HG02852 (cell line): ENCODE measurements at regions not wholly inside any gene's neighbourhood (a gene's known extent, or its start where the extent isn't known, plus 50 kb on each side); places are given as distances from the start of the nearest gene placed in this dataset.

Experiments
- ATAC-seq: cut with Tn5 transposase; IDR thresholded peaks from one replicate; pipeline ENCODE4 v1.9.1; 2021; ENCODE audit warnings: mild to moderate bottlenecking, moderate library complexity; ENCODE audit not compliant: unreplicated experiment

DNA sequence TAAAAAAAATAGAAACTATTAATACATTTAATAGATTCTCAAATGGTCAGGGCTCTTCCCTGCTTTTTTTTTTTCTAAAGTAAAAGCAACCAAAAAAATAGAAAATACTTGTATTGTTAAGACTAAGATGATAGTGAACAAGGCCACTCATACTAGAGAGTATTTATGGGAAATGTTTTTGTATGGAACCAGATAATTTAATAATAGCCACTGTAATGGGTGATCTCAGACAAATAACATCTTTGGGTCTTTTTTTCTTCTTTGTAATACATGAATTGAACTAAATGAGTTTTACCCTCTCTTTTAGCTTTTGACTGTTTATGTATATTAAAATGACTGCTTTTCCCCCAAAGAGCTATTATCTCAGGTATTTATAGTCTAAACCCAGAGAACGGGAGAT, 92.1 kb upstream of the ELOVL6 start:
- ATAC-seq, result no peak

- ATAC-seq, result no peak
Observed at GRCh38 chr4:110289601-110290100, 91.2 kb upstream of the ELOVL6 start.

DNA sequence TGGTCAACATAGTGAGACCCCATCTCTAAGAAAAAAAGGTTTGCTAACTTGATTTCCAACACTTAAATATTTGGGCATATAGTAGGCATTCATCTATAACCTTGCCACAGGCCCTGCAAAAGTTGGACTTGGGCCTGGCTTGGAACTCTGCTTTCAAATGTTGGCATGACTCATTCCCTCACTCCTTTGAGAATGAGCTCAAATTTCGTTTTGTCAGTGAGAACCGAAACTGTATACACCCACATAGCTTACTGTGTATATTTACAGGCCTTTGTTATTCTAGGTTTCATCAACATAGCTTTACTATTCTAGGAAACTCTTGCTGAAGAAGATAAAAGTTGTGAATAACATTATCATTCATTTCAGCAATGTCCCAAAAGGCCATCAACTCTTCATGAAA, 88.7 kb upstream of the ELOVL6 start:
- ATAC-seq, result peak; percentile 100

- no peak for ATAC-seq
Observed at GRCh38 chr4:110278127-110278526, 79.7 kb upstream of the ELOVL6 start.

GRCh38 chr4:110275871-110276270, 77.5 kb upstream of the ELOVL6 start:
- ATAC-seq, result no peak

DNA sequence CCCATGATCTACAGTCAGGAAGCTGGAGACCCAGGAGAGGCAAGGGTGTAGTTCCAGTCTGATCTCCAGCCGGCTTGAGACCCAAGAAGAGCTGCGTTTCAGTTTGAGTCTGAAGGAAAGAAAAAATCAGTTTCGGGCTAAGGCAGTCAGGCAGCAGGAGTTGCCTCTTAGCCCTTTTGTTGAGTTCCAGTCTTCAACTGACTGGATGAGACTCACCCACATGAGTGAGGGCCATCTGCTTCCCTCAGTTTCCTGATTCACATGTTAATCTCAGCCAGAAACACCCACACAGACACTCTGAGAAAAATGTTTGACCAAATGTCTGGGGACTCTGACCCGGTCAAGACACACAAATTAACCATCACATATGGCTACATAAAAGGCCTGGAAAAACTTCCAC, 73.6 kb upstream of the ELOVL6 start:
- ATAC-seq, result peak; percentile 50

DNA sequence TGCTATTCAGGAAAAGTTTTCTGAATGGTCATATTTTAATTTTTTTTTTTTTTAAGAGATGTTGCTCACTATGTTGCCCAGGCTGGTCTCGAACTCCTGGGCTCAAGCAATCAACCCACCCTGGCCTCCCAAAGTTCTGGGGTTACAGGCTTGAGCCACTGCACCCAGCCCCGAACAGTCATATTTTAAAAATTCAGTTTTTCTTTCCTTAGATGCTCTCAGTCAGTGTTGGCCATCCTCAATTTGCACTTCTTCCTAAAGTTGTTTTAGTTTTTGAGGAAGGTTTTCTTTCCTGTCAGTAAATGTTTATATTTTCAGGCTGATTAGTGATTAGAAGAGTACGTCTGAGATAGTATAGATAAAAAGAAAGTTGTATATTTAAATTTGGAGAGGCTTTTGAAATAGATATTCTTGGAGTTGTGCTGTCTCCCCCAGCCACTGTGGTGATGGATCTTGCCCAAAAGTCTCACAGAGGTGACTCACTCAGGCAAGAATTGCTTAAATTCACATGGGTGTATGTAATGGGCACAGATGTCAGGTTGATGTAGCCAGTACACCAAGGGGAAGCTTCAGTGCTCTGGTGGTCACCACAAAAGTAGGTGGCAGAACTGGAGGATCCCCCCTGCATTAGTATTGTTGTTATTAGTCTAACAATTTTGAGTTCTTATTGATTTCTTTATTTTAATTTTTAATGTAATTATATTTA, 72.2 kb upstream of the ELOVL6 start:
- ATAC-seq, result no peak

GRCh38 chr4:110268790-110269189, 70.4 kb upstream of the ELOVL6 start:
- peak; percentile 8 for ATAC-seq

DNA sequence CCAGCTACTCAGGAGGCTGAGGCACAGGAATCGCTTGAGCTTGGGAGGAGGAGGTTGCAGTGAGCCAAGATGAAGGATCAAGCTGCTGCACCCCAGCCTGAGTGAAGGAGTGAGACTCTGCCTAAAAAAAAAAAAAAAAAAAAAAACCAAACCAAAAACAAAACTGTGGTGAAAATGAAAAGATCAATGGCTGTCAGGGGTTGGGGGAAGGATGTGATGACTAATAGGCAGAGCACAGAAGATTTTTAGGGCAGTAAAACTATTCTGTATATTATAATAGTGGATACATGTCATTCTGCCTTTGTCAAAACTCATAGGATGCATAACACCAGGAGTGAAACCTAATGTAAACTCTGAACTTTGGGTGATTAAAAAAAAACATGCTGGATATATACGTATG, 69.9 kb upstream of the ELOVL6 start:
- ATAC-seq, result peak; percentile 85

GRCh38 chr4:110266136-110266535, 67.7 kb upstream of the ELOVL6 start:
- ATAC-seq, result no peak

GRCh38 chr4:110265001-110265400, 66.6 kb upstream of the ELOVL6 start:
- ATAC-seq, result no peak

- no peak for ATAC-seq
Observed at GRCh38 chr4:110260299-110260698, 61.9 kb upstream of the ELOVL6 start.

GRCh38 chr4:110250023-110250387, 51.6 kb upstream of the ELOVL6 start:
- no peak for ATAC-seq

DNA sequence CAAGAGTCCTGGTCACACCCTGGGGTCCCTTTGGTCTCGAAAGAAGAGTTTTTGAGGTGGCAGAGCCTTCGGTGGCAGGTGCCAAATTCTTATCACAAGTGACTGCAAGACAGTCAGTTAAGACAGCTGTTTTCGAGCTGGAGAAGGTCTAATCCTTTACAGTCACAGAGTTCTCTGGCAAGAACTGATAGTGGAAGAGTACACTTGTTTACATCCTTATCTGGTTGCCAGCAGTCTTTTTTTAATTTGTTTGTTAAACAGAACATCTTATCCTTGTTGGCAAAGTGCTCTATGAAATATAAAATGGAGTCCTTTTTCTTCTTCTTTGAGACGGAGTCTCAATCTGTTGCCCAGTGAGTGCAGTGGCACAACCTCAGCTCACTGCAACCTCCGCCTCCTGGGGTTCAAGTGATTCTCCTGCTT, 50.4 kb upstream of the ELOVL6 start:
- ATAC-seq, result no peak
